GM13976 (cell line): ENCODE measurements at regions not wholly inside any gene's neighbourhood (a gene's known extent, or its start where the extent isn't known, plus 50 kb on each side); places are given as distances from the start of the nearest gene placed in this dataset.

ENCODE experiments used
- DNase-seq: peaks from one replicate; pipeline ENCODE4 v3.0.0; 2012; ENCODE audit warnings: low spot score
- in situ Hi-C: fragments of 300-500 bp; cut with MboI; formaldehyde crosslinking; loops from one replicate; pipeline ENCODE4 v1.12.0; 2022; ENCODE audit warnings: low sequenced_read_pairs, mixed read lengths, inconsistent platforms; ENCODE audit not compliant: unreplicated experiment
- TF ChIP-seq, protein P1 (sequence below): IDR thresholded peaks from 2 replicates; pipeline ENCODE4 v1.5.1; 2012; ENCODE audit warnings: borderline replicate concordance, mild to moderate bottlenecking; ENCODE audit not compliant: insufficient read depth; ENCODE audit errors: extremely low read depth, missing control alignments, control extremely low read depth

GRCh38 chr5:44713446-44713845 lies 95.3 kb upstream of the MRPS30 start:
- in situ Hi-C loops = no loop called here
- no peak for DNase-seq
- TF ChIP-seq, protein P1, sequence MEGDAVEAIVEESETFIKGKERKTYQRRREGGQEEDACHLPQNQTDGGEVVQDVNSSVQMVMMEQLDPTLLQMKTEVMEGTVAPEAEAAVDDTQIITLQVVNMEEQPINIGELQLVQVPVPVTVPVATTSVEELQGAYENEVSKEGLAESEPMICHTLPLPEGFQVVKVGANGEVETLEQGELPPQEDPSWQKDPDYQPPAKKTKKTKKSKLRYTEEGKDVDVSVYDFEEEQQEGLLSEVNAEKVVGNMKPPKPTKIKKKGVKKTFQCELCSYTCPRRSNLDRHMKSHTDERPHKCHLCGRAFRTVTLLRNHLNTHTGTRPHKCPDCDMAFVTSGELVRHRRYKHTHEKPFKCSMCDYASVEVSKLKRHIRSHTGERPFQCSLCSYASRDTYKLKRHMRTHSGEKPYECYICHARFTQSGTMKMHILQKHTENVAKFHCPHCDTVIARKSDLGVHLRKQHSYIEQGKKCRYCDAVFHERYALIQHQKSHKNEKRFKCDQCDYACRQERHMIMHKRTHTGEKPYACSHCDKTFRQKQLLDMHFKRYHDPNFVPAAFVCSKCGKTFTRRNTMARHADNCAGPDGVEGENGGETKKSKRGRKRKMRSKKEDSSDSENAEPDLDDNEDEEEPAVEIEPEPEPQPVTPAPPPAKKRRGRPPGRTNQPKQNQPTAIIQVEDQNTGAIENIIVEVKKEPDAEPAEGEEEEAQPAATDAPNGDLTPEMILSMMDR = no peak

DNA sequence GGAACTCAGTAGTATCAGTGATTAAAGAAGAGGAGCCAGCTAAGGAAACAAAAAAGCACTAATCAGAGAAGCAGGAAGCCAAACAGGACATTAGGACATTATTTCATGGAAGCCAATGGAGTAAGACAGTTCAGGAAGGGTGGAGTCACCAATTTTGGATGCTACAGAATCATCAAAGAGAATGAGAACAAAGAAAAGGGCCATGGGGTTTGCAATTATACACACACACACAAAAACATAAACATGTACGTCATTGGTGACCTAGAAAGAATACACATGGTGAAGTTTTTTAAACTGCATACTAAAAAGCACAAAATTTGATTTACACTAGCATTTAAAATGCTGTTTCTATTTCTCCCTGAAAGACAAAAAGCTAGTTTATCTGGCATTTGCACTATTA lies 96.8 kb upstream of the MRPS30 start:
- no peak for DNase-seq
- in situ Hi-C loops = no loop called here
- TF ChIP-seq, protein P1 = no peak

GRCh38 chr5:44708602-44709001 lies 100.1 kb upstream of the MRPS30 start:
- DNase-seq = no peak
- TF ChIP-seq, protein P1 = no peak
- in situ Hi-C loops = no loop called here

GRCh38 chr5:44707721-44708120 lies 101.0 kb upstream of the MRPS30 start:
- no peak for DNase-seq
- TF ChIP-seq, protein P1 = no peak
- in situ Hi-C loops = no loop called here

DNA sequence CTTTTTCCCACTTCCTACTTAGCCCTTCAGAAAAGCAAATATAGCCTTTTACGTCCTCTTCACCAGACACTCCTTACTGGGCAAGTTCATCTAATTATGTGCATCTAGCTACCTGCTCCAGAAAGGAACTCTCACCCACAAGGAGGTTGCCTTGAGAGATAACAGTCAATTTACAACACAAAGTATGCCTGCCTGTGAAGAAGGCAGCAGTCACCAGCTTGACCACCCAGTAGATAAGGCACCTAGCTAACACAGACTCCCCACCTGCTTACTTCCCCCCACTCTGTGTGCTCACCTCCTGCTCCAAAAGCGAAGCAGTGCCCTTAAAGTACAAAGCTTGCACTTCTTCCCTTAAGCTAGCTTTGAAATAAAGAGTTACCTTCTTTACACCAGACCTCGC lies 111.7 kb upstream of the MRPS30 start:
- in situ Hi-C loops = no loop called here
- TF ChIP-seq, protein P1 = no peak
- no peak for DNase-seq

DNA sequence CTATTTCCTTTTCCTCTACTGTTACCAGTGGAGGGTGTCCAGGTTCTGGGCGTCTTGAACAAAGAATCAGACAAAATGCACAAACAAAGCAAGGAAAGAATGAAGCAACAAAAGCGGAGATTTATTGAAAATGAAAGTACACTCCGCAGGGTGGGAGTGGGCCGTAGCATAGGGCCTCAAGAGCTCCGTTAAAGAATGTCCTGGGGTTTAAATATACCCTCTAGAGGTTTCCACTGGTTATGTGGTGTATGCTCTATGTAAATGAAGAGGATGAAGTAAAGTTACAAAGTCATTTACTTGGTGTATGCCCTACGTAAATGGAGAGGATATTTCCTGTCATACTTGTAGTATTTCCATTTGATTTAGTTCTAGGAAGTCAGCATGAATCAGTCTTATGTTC lies 113.5 kb upstream of the MRPS30 start:
- TF ChIP-seq, protein P1 = no peak
- in situ Hi-C loops = no loop called here
- no peak for DNase-seq

DNA sequence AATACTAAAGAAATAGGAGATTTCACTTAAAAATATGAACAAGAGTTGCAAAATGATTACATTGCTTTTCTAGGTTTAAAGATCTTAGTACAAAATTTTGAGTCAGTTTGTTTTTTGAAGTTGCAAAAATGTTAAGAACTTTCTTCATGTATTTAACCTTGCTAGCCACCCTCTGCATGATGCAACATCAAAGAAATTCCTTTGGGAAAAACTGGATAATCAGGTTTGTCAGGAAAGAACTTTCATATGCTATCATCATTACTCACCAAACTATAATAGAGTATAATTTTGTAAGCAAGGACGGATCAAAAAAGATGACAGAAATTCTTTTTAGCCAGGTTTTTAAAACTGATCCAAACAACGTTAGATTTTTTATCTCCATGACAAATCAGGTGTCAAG lies 116.9 kb upstream of the MRPS30 start:
- TF ChIP-seq, protein P1 = no peak
- no peak for DNase-seq
- in situ Hi-C loops = no loop called here
